ENCODE measurements at regions not wholly inside any gene's neighbourhood (a gene's known extent, or its start where the extent isn't known, plus 50 kb on each side); places are given as distances from the start of the nearest gene placed in this dataset.

GRCh38 chr18:53682796-53683195 lies 541.7 kb downstream of the MBD2 start:
- Histone ChIP-seq H2AFZ (ENCODE audit: low read length) (no peak overlapping the region), H3K4me2 (ENCODE audit: insufficient read depth, low read length) (no peak overlapping the region), H3K27me3 (ENCODE audit: insufficient read depth, low read length) (no peaks in the 10 kb centered on the region), H3K4me3 (ENCODE audit: insufficient read depth, low read length) (no peak overlapping the region), H3K9me3 (ENCODE audit: low read depth, low read length) (no peaks in the 10 kb centered on the region), H4K20me1 (ENCODE audit: insufficient read depth, low read length) (no peaks in the 10 kb centered on the region), H3K79me2 (ENCODE audit: insufficient read depth, low read length) (no peaks in the 10 kb centered on the region), H3K4me1 (ENCODE audit: insufficient read depth, low read length) (no peaks in the 10 kb centered on the region), H3K36me3 (ENCODE audit: insufficient read depth, low read length) (no peaks in the 10 kb centered on the region), H3K27ac (ENCODE audit: low read depth, low read length) (no peak overlapping the region)
- DNase-seq (ENCODE audit: insufficient read length, low spot score, missing footprints): no peak
- TF ChIP-seq, protein P1, sequence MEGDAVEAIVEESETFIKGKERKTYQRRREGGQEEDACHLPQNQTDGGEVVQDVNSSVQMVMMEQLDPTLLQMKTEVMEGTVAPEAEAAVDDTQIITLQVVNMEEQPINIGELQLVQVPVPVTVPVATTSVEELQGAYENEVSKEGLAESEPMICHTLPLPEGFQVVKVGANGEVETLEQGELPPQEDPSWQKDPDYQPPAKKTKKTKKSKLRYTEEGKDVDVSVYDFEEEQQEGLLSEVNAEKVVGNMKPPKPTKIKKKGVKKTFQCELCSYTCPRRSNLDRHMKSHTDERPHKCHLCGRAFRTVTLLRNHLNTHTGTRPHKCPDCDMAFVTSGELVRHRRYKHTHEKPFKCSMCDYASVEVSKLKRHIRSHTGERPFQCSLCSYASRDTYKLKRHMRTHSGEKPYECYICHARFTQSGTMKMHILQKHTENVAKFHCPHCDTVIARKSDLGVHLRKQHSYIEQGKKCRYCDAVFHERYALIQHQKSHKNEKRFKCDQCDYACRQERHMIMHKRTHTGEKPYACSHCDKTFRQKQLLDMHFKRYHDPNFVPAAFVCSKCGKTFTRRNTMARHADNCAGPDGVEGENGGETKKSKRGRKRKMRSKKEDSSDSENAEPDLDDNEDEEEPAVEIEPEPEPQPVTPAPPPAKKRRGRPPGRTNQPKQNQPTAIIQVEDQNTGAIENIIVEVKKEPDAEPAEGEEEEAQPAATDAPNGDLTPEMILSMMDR (IDR thresholded peaks at IDR 0.05; ENCODE audit: extremely low read depth, low read depth, low read length): no peak

DNA sequence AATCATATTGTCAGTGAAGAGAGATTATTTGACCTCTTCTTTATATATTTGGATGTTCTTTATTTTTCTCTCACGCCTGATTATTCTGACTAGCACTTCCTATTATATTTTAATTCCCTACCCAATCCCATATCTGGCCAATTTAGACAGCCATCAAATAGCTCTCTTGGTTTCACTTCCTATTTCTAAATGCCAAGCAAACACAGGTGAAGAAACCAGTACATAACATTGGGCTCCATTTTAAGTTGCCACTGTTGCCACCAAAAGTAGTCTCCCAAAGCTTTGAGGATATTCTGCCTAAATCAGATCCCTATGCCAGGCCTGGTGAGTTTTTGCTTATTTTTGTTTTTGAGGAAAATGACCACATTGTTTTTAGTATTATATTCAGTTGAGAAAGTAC lies 547.0 kb downstream of the MBD2 start:
- Histone ChIP-seq H2AFZ (ENCODE audit: low read length) (no peak overlapping the region), H3K79me2 (ENCODE audit: insufficient read depth, low read length) (no peaks in the 10 kb centered on the region), H3K4me2 (ENCODE audit: insufficient read depth, low read length) (no peak overlapping the region), H3K36me3 (ENCODE audit: insufficient read depth, low read length) (no peaks in the 10 kb centered on the region), H4K20me1 (ENCODE audit: insufficient read depth, low read length) (no peaks in the 10 kb centered on the region), H3K4me3 (ENCODE audit: insufficient read depth, low read length) (no peak overlapping the region), H3K4me1 (ENCODE audit: insufficient read depth, low read length) (no peaks in the 10 kb centered on the region), H3K9me3 (ENCODE audit: low read depth, low read length) (no peaks in the 10 kb centered on the region), H3K27ac (ENCODE audit: low read depth, low read length) (no peak overlapping the region), H3K27me3 (ENCODE audit: insufficient read depth, low read length) (no peaks in the 10 kb centered on the region)
- TF ChIP-seq, protein P1 (IDR thresholded peaks at IDR 0.05; ENCODE audit: extremely low read depth, low read depth, low read length): no peak
- DNase-seq (ENCODE audit: insufficient read length, low spot score, missing footprints): no peak

- Histone ChIP-seq H3K36me3 (ENCODE audit: insufficient read depth, low read length) (no peaks in the 10 kb centered on the region), H3K4me2 (ENCODE audit: insufficient read depth, low read length) (no peak overlapping the region), H3K9me3 (ENCODE audit: low read depth, low read length) (no peaks in the 10 kb centered on the region), H4K20me1 (ENCODE audit: insufficient read depth, low read length) (no peaks in the 10 kb centered on the region), H3K4me3 (ENCODE audit: insufficient read depth, low read length) (no peak overlapping the region), H3K4me1 (ENCODE audit: insufficient read depth, low read length) (no peaks in the 10 kb centered on the region), H3K79me2 (ENCODE audit: insufficient read depth, low read length) (no peaks in the 10 kb centered on the region), H3K27ac (ENCODE audit: low read depth, low read length) (no peak overlapping the region), H3K27me3 (ENCODE audit: insufficient read depth, low read length) (no peaks in the 10 kb centered on the region), H2AFZ (ENCODE audit: low read length) (no peak overlapping the region)
- DNase-seq (ENCODE audit: insufficient read length, low spot score, missing footprints): no peak
- TF ChIP-seq, protein P1 (IDR thresholded peaks at IDR 0.05; ENCODE audit: extremely low read depth, low read depth, low read length): no peak
These were observed 558.8 kb downstream of the MBD2 start for GRCh38 chr18:53665701-53666100.

DNA sequence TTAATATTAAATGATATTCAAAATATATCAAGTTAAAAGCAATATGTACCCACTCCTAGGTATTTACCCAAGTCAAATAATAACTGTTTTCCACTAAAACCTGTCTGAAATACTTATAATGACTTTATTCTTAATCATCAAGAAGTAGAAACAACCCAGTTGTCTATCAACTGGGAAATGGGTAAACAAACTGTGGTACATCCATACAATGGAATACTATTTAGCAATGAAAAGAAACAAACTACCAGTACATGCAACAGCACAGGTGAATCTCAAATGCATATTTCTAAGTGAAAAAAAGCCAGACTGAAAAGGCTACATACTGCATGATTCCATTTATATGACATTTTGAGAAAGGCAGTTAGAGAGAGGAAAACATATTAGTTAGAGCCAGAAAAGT lies 559.9 kb downstream of the MBD2 start:
- Histone ChIP-seq H3K4me2 (ENCODE audit: insufficient read depth, low read length) (no peak overlapping the region), H3K4me3 (ENCODE audit: insufficient read depth, low read length) (no peak overlapping the region), H4K20me1 (ENCODE audit: insufficient read depth, low read length) (no peaks in the 10 kb centered on the region), H2AFZ (ENCODE audit: low read length) (no peak overlapping the region), H3K36me3 (ENCODE audit: insufficient read depth, low read length) (no peaks in the 10 kb centered on the region), H3K4me1 (ENCODE audit: insufficient read depth, low read length) (no peaks in the 10 kb centered on the region), H3K9me3 (ENCODE audit: low read depth, low read length) (no peaks in the 10 kb centered on the region), H3K27me3 (ENCODE audit: insufficient read depth, low read length) (no peaks in the 10 kb centered on the region), H3K27ac (ENCODE audit: low read depth, low read length) (no peak overlapping the region), H3K79me2 (ENCODE audit: insufficient read depth, low read length) (no peaks in the 10 kb centered on the region)
- no peak for DNase-seq (ENCODE audit: insufficient read length, low spot score, missing footprints)
- TF ChIP-seq, protein P1 (IDR thresholded peaks at IDR 0.05; ENCODE audit: extremely low read depth, low read depth, low read length): no peak
